HG03439 (cell line): ENCODE measurements at regions not wholly inside any gene's neighbourhood (a gene's known extent, or its start where the extent isn't known, plus 50 kb on each side); places are given as distances from the start of the nearest gene placed in this dataset.

Experiments used
- ATAC-seq: cut with Tn5 transposase; IDR thresholded peaks from one replicate; pipeline ENCODE4 v1.9.1; 2021; ENCODE audit warnings: mild to moderate bottlenecking, moderate library complexity; ENCODE audit not compliant: unreplicated experiment

GRCh38 chr3:160162440-160162839, 62.8 kb upstream of the C3orf80 start:
- ATAC-seq = no peak

GRCh38 chr3:160163229-160163878, 61.9 kb upstream of the C3orf80 start:
- no peak for ATAC-seq

GRCh38 chr3:160168246-160168645, 57.0 kb upstream of the C3orf80 start:
- ATAC-seq = no peak

- ATAC-seq = no peak
Measured at GRCh38 chr3:160169139-160169976, 55.9 kb upstream of the C3orf80 start.

GRCh38 chr3:160170409-160171370, 54.5 kb upstream of the C3orf80 start:
- ATAC-seq = peak; percentile 61

GRCh38 chr3:160171813-160172212, 53.4 kb upstream of the C3orf80 start:
- no peak for ATAC-seq

GRCh38 chr3:160174621-160175020, 50.6 kb upstream of the C3orf80 start:
- no peak for ATAC-seq
